Activated T-cell treated with anti-CD3 and anti-CD28 coated beads, Interleukin-2, amount 50 U/mL, for 4 hours (primary cell): ENCODE measurements at regions not wholly inside any gene's neighbourhood (a gene's known extent, or its start where the extent isn't known, plus 50 kb on each side); places are given as distances from the start of the nearest gene placed in this dataset.
"Not testable (repeated sequence)": the region's sequence is repeated elsewhere in the genome, so short reads cannot be mapped to it uniquely, and the experiment has no call there.

Experiments used
- ATAC-seq, 2 donors: fragments of 200-7000 bp; cut with Tn5 transposase; one replicate each; pipeline ENCODE4 v1.10.0; 2021
- DNase-seq: peaks from one replicate; pipeline ENCODE4 v3.0.0-alpha.2; 2020
- H3K27me3 Mint-ChIP-seq: one replicate; pipeline ENCODE4 v1.8.0; 2021; ENCODE audit warnings: low read depth, mixed read lengths
- H3K36me3 Mint-ChIP-seq: one replicate; pipeline ENCODE4 v1.8.0; 2022; ENCODE audit warnings: mixed read lengths; ENCODE audit not compliant: insufficient read depth
- H3K4me1 Mint-ChIP-seq: one replicate; pipeline ENCODE4 v1.8.0; 2021; ENCODE audit warnings: low read depth, mixed read lengths
- H3K4me3 Mint-ChIP-seq: one replicate; pipeline ENCODE4 v1.8.0; 2021; ENCODE audit warnings: mild to moderate bottlenecking, moderate library complexity, mixed read lengths
- H3K9me3 Mint-ChIP-seq: one replicate; pipeline ENCODE4 v1.8.0; 2021; ENCODE audit warnings: mixed read lengths

DNA sequence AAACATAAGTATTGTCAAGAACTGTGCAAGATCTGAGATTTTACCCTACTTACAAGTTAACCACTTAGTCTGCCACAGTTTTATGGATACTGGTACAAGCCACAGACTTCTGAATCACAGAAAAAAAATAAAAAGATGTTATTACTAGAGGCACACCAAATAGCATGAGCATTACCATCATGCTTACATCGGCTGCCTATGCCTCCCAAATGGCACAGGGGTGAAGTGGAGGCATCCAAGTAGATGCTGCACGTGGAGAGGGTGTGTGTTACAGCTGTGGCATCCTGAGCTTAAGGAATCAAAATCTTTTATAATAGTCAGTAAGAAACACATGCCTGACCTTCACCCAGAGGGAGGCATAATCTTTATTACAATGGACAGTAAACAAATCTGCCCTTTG, 207.8 kb downstream of the TFEC start:
- Mint-ChIP-seq H3K36me3 (no peaks in the 10 kb centered on the region), H3K27me3 (no peaks in the 10 kb centered on the region), H3K9me3 (no peaks in the 10 kb centered on the region), H3K4me3 (no peak overlapping the region), H3K4me1 (no peaks in the 10 kb centered on the region)
- DNase-seq (no peak), ATAC-seq (no peak)

DNA sequence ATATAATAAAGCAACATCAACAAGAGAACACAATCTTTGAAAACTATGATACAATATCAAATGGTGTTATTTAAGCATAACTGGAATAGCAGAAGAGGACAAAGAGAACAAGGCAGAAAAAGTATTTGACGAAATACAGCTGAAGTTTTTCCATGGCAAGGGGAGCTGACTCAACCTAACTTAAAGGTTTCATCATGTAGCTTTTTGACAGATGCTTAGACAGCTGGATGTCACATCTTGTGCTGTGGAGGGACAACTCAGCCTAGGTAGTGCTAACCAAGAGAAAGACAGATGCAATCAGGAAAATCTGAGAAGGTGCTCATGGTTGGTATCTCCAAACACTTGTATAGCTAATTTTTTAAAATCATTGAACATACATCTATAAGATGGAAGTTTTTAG, 208.2 kb downstream of the TFEC start:
- Mint-ChIP-seq H3K27me3 (no peaks in the 10 kb centered on the region), H3K36me3 (no peaks in the 10 kb centered on the region), H3K4me3 (no peak overlapping the region), H3K4me1 (no peaks in the 10 kb centered on the region), H3K9me3 (no peaks in the 10 kb centered on the region)
- DNase-seq, result no peak
- no peak for ATAC-seq

DNA sequence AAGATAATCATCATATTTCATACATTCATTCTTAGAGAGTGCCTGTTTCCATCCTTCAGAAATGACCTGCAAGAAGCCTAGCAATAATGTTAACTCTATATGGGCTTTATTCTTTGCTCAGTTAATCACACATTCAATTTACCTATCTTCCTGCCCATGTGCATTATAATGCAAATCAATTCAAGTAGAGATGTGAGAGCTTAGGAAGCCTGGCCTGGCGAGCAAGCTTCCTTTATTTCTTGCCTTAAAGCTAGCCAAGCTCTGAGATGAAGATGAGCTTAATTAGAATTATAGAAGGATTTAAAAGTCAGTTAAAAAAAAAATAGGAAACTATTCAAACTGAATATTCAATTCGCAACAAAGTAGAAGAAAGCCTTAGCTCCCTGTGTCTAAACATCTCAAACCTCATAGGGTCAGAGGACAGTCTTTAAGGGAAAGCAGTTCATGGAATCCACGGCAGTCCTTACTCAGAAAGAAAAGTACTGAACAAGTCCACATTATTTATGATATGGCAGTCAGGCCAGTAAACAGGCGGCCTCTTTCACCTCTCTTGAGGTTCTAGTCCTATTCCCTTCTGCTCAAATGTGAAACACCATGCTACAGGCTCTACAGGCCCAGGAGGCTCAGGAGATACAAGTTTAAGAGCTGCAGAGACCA, 214.1 kb downstream of the TFEC start:
- no peak overlapping the region for H3K4me3 Mint-ChIP-seq
- DNase-seq (no peak), ATAC-seq (no peak)
- no peaks in the 10 kb centered on the region for H3K4me1 Mint-ChIP-seq
- no peaks in the 10 kb centered on the region for H3K27me3 Mint-ChIP-seq
- no peaks in the 10 kb centered on the region for H3K9me3 Mint-ChIP-seq
- no peaks in the 10 kb centered on the region for H3K36me3 Mint-ChIP-seq

DNA sequence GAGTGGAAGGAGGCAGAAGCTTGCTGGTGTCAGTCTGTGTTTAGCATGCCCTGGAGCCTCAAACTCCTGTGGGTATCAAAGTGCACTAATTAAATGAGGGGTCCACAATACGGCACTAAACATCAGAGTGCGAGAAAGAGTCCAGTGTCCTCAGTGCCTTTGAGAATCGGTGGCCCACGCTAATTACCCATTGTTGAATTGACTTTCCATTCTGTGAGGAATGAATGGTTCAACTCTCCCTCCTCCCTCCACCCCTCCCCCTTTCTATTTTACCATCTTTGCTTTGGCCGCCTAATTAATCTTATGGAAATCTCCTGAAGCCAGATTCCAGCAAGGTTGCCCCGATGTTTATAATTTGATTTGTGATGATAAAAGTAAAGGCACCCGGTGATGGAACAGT, 217.8 kb downstream of the TFEC start:
- Mint-ChIP-seq H3K4me3 (no peak overlapping the region), H3K4me1 (no peaks in the 10 kb centered on the region), H3K27me3 (no peaks in the 10 kb centered on the region), H3K9me3 (no peaks in the 10 kb centered on the region), H3K36me3 (no peaks in the 10 kb centered on the region)
- ATAC-seq, result no peak
- no peak for DNase-seq

DNA sequence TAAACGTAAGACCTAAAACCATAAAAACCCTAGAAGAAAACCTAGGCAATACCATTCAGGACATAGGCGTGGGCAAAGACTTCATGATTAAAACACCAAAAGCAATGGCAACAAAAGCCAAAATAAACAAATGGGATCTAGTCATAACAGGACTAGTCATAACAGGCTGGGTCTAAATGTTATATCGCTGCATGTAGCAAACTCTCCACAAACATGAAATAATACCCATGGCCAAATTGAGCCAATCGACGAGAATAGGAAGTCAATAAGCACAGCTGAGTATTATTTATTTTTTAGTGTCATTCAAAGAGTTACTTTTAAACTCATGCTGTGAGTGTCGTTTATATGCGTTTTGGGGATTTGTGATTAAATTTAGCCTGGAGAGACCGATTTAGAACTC, 225.1 kb downstream of the TFEC start:
- no peak for DNase-seq
- ATAC-seq, result no peak
- H3K9me3 Mint-ChIP-seq, result no peaks in the 10 kb centered on the region
- H3K4me3 Mint-ChIP-seq, result no peak overlapping the region
- peaks cover 4% of the 10 kb centered on the region for H3K27me3 Mint-ChIP-seq
- H3K36me3 Mint-ChIP-seq, result no peaks in the 10 kb centered on the region
- no peaks in the 10 kb centered on the region for H3K4me1 Mint-ChIP-seq

DNA sequence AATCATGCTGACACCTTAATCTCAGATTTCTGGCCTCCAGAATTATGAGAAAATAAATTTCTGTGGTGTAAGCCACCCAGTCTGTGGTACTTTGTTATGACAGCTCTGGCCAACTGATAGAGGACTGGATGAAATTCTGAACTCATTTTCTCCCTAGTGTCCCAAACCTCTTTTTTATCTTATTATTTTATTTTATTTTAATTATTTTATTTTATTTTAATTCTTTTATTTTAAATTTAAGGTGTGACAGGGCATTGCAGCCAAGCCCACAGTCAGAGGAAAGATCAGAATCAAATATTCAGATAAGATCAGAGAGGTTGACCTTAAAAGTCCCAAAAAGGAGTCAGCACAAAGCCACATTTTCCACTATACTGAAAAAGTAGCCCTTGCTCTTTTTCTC, 228.1 kb downstream of the TFEC start:
- no peaks in the 10 kb centered on the region for H3K4me1 Mint-ChIP-seq
- ATAC-seq, result no peak
- H3K9me3 Mint-ChIP-seq, result no peaks in the 10 kb centered on the region
- no peak overlapping the region for H3K4me3 Mint-ChIP-seq
- no peaks in the 10 kb centered on the region for H3K36me3 Mint-ChIP-seq
- peaks cover 2% of the 10 kb centered on the region for H3K27me3 Mint-ChIP-seq
- no peak for DNase-seq

DNA sequence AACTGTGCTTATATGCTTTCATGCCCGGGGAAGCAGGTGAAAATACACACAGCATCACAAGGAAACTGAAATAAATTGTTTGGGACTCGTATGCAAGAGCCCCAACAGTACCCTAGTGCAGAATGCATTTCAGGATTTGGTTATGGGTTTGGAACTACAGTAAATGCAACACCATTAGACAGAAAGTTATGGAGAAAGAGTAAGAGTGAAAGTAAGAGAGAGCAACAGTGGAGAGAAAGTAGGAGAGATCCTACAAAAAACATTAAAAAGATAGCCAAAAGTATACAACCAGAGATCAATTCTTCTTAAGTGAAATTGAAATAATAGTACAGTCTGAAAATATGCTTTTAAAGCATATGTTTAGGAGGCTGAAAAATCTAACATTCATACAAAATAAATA, 231.1 kb downstream of the TFEC start:
- DNase-seq, result no peak
- Mint-ChIP-seq H3K27me3 (peaks cover 1% of the 10 kb centered on the region), H3K36me3 (no peaks in the 10 kb centered on the region), H3K4me1 (no peaks in the 10 kb centered on the region), H3K4me3 (no peak overlapping the region), H3K9me3 (no peaks in the 10 kb centered on the region)
- ATAC-seq, result no peak

DNA sequence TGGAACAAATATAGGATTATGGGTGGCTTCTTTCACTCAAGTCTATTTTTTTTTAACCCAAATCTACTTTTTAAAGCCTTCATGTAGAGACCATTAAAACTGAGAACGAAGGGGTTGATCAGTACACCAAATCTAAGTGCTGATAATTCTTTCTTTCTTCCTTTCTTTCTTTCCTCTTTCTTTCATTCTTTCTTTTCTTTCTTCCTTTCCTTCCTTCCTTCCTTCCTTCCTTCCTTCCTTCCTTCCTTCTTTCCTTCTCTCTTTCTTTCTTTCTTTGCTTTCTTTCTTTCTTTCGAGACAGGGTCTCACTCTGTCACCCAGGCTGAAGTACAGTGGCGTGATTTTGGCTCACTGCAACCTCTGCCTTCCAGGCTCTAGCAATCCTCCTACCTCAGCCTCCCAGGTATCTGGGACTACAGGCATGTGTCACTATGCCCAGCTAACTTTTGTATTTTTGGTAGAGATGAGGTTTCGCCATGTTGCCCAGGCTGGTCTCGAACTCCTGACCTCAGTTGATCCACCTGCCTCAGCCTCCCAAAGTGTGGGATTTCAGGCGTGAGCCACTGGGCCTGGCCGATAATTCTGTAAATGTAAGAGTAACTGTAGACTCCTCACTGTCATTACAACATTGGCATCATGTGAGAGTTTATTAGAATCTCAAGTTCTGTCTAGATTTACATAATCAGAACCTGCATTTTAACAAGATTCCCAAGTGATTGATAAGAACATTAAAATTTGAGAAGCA, 236.4 kb downstream of the TFEC start:
- Mint-ChIP-seq H3K36me3 (no peaks in the 10 kb centered on the region), H3K27me3 (no peaks in the 10 kb centered on the region), H3K4me1 (no peaks in the 10 kb centered on the region), H3K9me3 (peaks cover 3% of the 10 kb centered on the region), H3K4me3 (no peak overlapping the region)
- no peak for DNase-seq
- no peak for ATAC-seq

DNA sequence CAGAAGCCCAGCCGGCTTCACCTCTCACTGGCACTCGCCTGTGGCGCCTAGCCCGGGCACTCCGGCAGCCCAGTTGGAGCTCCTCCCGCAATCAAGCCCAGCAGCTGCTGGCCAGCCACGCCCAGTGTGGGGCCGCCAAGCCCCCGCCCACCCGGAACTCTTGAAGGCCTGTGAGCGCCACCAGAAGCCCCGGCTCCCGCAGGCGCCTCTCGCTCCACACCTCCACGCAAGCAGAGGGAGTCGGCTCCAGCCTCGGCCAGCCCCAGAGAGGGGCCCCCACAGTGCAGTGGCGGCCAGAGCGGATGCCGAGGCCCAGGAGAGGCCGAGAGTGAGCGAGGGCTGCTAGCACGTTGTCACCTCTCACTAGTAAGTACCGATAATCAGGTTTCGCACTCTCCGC, 240.7 kb downstream of the TFEC start:
- no peaks in the 10 kb centered on the region for H3K4me1 Mint-ChIP-seq
- ATAC-seq, result no peak
- H3K36me3 Mint-ChIP-seq, result no peaks in the 10 kb centered on the region
- H3K9me3 Mint-ChIP-seq, result peaks cover 3% of the 10 kb centered on the region
- no peak overlapping the region for H3K4me3 Mint-ChIP-seq
- H3K27me3 Mint-ChIP-seq, result no peaks in the 10 kb centered on the region
- DNase-seq, result no peak

DNA sequence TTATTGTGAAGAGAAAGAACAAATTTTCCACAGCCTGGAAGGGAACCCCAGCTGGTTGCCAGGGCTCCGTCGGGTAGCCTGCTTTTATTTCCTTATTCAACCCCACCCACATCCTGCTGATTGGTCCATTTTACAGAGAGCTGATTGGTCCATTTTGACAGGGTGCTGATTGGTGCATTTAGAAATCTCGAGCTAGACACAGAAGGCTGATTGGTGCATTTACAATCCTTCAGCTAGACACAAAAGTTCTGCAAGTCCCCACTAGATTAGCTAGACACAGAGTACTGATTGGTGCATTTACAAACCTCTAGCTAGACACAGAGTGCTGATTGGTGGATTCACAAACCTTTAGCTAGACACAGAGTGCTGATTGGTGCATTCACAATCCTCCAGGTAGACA, 241.1 kb downstream of the TFEC start:
- not testable (repeated sequence) for H3K9me3 Mint-ChIP-seq, H3K4me1 Mint-ChIP-seq, ATAC-seq

DNA sequence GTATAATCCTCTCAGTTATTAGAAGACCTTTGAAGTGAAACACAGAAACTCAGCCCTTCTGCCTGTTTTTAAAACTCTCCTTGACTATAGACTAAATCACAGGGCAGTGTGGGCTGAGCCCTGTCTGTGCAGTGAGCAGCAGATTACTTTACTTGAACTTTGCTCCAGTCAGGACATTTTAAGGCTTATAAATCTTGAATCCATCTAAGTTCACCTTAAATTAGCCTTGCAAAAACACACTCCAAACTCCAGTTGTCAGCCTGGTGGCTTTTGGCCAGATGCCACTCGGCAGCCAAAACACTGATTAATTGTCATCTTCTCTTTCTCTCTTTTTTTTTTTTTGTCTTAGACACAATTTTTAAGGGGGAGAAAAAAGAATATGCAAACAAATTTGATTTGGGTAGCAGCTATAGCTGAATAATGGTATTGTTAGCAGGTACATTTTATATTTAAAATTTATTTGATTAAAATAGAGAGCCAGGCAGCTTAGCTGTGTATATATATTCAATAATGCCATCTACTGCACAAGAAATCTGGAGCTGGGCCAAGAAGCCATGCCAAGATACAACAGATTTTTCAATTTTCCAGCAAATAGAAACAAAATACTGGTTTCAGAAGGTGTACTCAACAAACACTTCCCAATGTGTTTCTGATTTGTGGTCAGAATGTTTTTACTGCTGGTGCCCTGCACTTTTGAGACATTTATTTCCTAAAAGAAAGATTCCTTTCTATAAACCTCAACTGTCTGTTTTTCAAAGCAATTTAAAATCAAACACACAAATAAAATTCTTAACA, 247.7 kb downstream of the TFEC start:
- no peaks in the 10 kb centered on the region for H3K4me1 Mint-ChIP-seq
- H3K27me3 Mint-ChIP-seq, result no peaks in the 10 kb centered on the region
- H3K9me3 Mint-ChIP-seq, result no peaks in the 10 kb centered on the region
- ATAC-seq (no peak), DNase-seq (no peak)
- no peaks in the 10 kb centered on the region for H3K36me3 Mint-ChIP-seq
- H3K4me3 Mint-ChIP-seq, result no peak overlapping the region

More for the DNA sequence above, 241.1 kb downstream of the TFEC start:
- H3K27me3 Mint-ChIP-seq, H3K4me3 Mint-ChIP-seq, H3K36me3 Mint-ChIP-seq, DNase-seq: not testable (repeated sequence)

DNA sequence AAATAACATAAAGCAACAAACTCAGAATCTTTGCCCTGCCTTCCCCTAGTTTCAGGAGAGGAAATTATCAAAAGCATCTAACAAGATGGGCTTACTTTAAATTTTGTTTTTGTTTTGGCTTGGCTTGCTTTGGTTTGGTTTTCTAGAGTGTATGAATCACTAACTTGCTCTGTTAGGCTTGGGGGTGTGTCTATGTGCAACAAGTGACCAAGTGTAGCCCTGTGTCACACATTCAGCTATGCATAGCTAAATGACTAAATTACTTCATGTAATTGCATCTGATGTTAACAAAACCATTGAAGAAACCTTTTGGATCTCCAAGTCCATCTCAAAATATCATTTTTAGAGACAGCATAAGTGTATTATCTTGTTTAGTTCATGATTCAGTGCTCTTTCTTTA, 251.0 kb downstream of the TFEC start:
- Mint-ChIP-seq H3K4me1 (no peaks in the 10 kb centered on the region), H3K9me3 (no peaks in the 10 kb centered on the region), H3K36me3 (no peaks in the 10 kb centered on the region), H3K27me3 (no peaks in the 10 kb centered on the region), H3K4me3 (no peak overlapping the region)
- no peak for DNase-seq
- ATAC-seq, result no peak

DNA sequence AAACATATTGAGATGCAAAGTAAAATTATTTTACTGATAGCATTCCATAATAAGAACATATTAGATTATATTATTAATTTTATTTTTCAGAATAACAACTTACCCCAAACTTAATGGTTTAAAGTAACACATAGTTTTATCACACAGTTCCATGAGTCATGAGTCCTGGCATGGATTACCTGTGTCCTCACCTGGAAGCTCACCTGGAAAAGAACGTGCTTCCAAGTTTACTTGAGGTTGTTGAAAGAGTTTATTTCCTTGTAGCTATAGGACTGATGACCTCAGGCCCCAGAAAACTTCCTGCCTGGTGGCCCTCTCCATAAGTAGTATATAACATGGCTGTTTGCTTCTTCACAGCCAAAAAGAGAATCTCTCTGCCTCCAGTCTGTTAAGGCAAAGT, 254.6 kb downstream of the TFEC start:
- DNase-seq (no peak), ATAC-seq (no peak)
- Mint-ChIP-seq H3K4me3 (no peak overlapping the region), H3K36me3 (no peaks in the 10 kb centered on the region), H3K9me3 (no peaks in the 10 kb centered on the region), H3K4me1 (no peaks in the 10 kb centered on the region), H3K27me3 (peaks cover 3% of the 10 kb centered on the region)

DNA sequence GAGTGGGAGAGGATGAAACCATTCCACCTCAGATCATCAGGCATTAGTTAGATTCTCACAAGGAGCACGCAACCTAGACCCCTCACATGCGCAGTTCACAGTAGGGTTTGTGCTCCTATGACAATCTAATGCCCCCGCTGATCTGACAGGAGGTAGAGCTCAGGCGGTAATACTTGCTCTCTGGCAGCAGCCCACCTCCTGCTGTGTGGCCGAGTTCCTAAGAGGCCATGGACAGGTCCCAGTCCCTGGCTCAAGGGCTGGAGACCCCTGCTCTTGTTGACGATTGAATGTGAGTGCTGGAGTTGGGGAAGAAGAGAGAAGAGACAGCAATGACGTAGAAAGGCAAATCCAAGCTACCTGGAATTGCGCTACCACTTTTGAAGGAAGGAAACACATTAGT, 267.2 kb downstream of the TFEC start:
- no peaks in the 10 kb centered on the region for H3K9me3 Mint-ChIP-seq
- no peak overlapping the region for H3K4me3 Mint-ChIP-seq
- DNase-seq (no peak), ATAC-seq (no peak)
- no peaks in the 10 kb centered on the region for H3K4me1 Mint-ChIP-seq
- no peaks in the 10 kb centered on the region for H3K27me3 Mint-ChIP-seq
- no peaks in the 10 kb centered on the region for H3K36me3 Mint-ChIP-seq

DNA sequence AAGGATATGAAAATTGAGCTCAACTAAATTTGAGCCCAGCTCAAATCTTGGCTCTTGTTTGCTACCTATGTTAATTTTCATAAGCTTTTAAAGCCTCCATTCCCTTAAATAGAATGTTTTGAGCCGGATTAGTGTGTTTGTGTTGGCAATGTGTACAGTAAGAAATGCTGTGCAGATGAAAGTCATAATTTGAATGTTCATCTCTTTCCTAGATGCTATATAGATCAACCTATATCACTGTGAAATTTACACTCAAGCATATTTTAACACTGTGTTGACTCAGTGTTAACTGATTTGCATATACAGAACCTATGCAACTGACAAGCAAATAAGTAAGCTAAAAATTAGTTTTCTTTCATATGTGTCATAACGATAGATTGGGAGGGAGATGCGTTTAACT, 272.5 kb downstream of the TFEC start:
- Mint-ChIP-seq H3K36me3 (no peaks in the 10 kb centered on the region), H3K27me3 (no peaks in the 10 kb centered on the region), H3K9me3 (no peaks in the 10 kb centered on the region), H3K4me3 (no peak overlapping the region), H3K4me1 (no peaks in the 10 kb centered on the region)
- ATAC-seq (no peak), DNase-seq (no peak)
